ENCODE measurements at regions not wholly inside any gene's neighbourhood (a gene's known extent, or its start where the extent isn't known, plus 50 kb on each side); places are given as distances from the start of the nearest gene placed in this dataset.
A peak's percentile ranks its signal among the peaks of the same experiment; 100 is the strongest.

DNA sequence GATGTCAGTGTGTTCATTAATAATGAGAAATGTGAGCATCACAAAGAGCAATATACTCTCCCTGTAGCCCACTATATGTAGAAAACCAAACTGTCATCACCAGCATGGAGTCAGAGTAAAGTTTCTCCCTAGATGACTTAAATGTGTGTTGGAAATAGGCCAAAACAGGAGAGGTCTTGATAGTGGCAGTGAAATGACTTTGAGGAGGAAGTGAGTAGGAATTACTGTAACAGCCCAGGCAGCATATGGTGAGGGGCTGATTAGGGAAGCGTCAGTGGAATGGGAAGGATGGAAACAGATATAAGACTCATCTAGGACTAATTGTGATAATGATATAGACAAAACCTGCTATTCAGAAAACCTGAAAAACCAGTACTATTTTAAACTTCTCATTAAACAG is 83.9 kb downstream of the ATXN3L start:
- peaks cover 20% of the 10 kb centered on the region for H3K4me1 ChIP-seq (ENCODE audit: insufficient read depth, low read length)
- H3K4me2 ChIP-seq (ENCODE audit: low read length): no peak overlapping the region
- no peak for TF ChIP-seq EZH2phosphoT487 (IDR thresholded peaks at IDR 0.05; ENCODE audit: borderline replicate concordance, low read length)
- no peak for TF ChIP-seq EZH2 (IDR thresholded peaks at IDR 0.05; ENCODE audit: low read length, unreplicated experiment)
- TF ChIP-seq, protein P1, sequence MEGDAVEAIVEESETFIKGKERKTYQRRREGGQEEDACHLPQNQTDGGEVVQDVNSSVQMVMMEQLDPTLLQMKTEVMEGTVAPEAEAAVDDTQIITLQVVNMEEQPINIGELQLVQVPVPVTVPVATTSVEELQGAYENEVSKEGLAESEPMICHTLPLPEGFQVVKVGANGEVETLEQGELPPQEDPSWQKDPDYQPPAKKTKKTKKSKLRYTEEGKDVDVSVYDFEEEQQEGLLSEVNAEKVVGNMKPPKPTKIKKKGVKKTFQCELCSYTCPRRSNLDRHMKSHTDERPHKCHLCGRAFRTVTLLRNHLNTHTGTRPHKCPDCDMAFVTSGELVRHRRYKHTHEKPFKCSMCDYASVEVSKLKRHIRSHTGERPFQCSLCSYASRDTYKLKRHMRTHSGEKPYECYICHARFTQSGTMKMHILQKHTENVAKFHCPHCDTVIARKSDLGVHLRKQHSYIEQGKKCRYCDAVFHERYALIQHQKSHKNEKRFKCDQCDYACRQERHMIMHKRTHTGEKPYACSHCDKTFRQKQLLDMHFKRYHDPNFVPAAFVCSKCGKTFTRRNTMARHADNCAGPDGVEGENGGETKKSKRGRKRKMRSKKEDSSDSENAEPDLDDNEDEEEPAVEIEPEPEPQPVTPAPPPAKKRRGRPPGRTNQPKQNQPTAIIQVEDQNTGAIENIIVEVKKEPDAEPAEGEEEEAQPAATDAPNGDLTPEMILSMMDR (conservative IDR thresholded peaks at IDR 0.05; ENCODE audit: low read depth, low read length): no peak
- H3K79me2 ChIP-seq (ENCODE audit: low read length): no peaks in the 10 kb centered on the region
- no peaks in the 10 kb centered on the region for H3K27me3 ChIP-seq (ENCODE audit: low read length)
- ATAC-seq (no peak), DNase-seq (peak; percentile 24)
- CTCF ChIA-PET: no interaction called here
- H3F3A ChIP-seq (ENCODE audit: low read length, unreplicated experiment): no peaks in the 10 kb centered on the region
- H3K9ac ChIP-seq (ENCODE audit: low read length): no peak overlapping the region
- H3K9me3 ChIP-seq (ENCODE audit: low read length): no peaks in the 10 kb centered on the region
- POLR2A ChIA-PET (ENCODE audit: unreplicated experiment): no interaction called here
- H3K9me2 ChIP-seq (replicated peaks; ENCODE audit: low read length): no peaks in the 10 kb centered on the region
- no peaks in the 10 kb centered on the region for H4K20me1 ChIP-seq (ENCODE audit: low read length)
- no peaks in the 10 kb centered on the region for H3K36me3 ChIP-seq (ENCODE audit: low read depth, low read length)
- BruUV-seq (replicated peaks): no TSS peak
- H3K27ac ChIP-seq (ENCODE audit: low read length): no peak overlapping the region
- no peak overlapping the region for H3K4me3 ChIP-seq (ENCODE audit: low read length)
- intact Hi-C loops (cut with micrococcal nuclease): no loop called here
- H2AFZ ChIP-seq (ENCODE audit: low read length): no peak overlapping the region

DNA sequence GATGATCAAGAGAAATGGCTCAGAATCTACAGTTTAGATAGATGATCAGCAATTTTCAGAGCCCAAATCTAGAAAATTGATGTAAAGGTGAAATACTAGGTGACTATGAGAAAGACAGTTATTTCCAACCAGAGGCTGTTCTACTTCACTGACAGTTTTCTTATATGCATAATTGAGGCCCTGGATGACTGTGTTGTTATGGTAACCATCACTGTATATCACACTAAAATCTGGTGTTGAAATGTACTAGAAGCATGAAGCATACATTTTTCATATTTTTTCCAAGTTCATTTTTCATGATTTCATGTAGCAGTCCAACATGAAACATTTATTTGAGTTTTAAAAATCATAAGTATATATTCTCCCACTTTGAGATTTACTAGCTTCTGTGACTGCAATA is 87.4 kb downstream of the ATXN3L start:
- H2AFZ ChIP-seq (ENCODE audit: low read length): no peak overlapping the region
- no peak overlapping the region for H3K4me3 ChIP-seq (ENCODE audit: low read length)
- ATAC-seq: no peak
- TF ChIP-seq EZH2phosphoT487 (IDR thresholded peaks at IDR 0.05; ENCODE audit: borderline replicate concordance, low read length) (no peak), EZH2 (IDR thresholded peaks at IDR 0.05; ENCODE audit: low read length, unreplicated experiment) (no peak)
- TF ChIP-seq, protein P1 (conservative IDR thresholded peaks at IDR 0.05; ENCODE audit: low read depth, low read length): no peak
- DNase-seq: no peak
- H4K20me1 ChIP-seq (ENCODE audit: low read length): no peaks in the 10 kb centered on the region
- H3K9ac ChIP-seq (ENCODE audit: low read length): no peak overlapping the region
- BruUV-seq (replicated peaks): no TSS peak
- H3K79me2 ChIP-seq (ENCODE audit: low read length): no peaks in the 10 kb centered on the region
- H3K36me3 ChIP-seq (ENCODE audit: low read depth, low read length): no peaks in the 10 kb centered on the region
- no peaks in the 10 kb centered on the region for H3K27me3 ChIP-seq (ENCODE audit: low read length)
- intact Hi-C loops (cut with micrococcal nuclease): no loop called here
- peaks cover 20% of the 10 kb centered on the region for H3K4me1 ChIP-seq (ENCODE audit: insufficient read depth, low read length)
- H3F3A ChIP-seq (ENCODE audit: low read length, unreplicated experiment): no peaks in the 10 kb centered on the region
- CTCF ChIA-PET: no interaction called here
- H3K9me3 ChIP-seq (ENCODE audit: low read length): no peaks in the 10 kb centered on the region
- POLR2A ChIA-PET (ENCODE audit: unreplicated experiment): no interaction called here
- H3K4me2 ChIP-seq (ENCODE audit: low read length): no peak overlapping the region
- H3K9me2 ChIP-seq (replicated peaks; ENCODE audit: low read length): no peaks in the 10 kb centered on the region
- no peak overlapping the region for H3K27ac ChIP-seq (ENCODE audit: low read length)

DNA sequence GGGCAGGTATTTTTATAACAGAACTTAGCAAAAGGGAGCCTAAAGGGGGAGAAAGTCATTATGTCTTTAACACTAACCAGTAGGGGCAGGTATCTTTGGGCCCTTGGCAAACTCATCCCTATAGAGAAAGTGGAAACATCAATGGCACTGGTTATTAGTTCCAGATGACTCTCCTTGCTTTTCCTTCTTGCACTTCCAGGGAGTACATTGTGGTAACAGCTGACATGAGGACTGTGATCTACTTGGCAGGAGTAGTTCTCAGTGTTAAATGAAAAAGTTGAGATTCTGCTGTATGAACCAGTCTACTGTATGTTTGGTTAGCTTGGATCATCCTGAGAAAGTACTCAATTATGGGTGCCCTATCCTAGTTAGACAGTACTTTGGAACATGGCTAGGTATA is 93.6 kb downstream of the ATXN3L start:
- Histone ChIP-seq H3K9ac (ENCODE audit: low read length) (no peak overlapping the region), H3K9me3 (ENCODE audit: low read length) (no peaks in the 10 kb centered on the region), H3K4me1 (ENCODE audit: insufficient read depth, low read length) (peaks cover 26% of the 10 kb centered on the region), H3K36me3 (ENCODE audit: low read depth, low read length) (no peaks in the 10 kb centered on the region), H2AFZ (ENCODE audit: low read length) (no peak overlapping the region), H3F3A (ENCODE audit: low read length, unreplicated experiment) (no peaks in the 10 kb centered on the region), H3K4me2 (ENCODE audit: low read length) (no peak overlapping the region), H3K9me2 (replicated peaks; ENCODE audit: low read length) (no peaks in the 10 kb centered on the region), H4K20me1 (ENCODE audit: low read length) (no peaks in the 10 kb centered on the region), H3K27ac (ENCODE audit: low read length) (no peak overlapping the region), H3K79me2 (ENCODE audit: low read length) (no peaks in the 10 kb centered on the region), H3K4me3 (ENCODE audit: low read length) (no peak overlapping the region), H3K27me3 (ENCODE audit: low read length) (no peaks in the 10 kb centered on the region)
- no TSS peak for BruUV-seq (replicated peaks)
- intact Hi-C loops (cut with micrococcal nuclease): no loop called here
- TF ChIP-seq, protein P1 (conservative IDR thresholded peaks at IDR 0.05; ENCODE audit: low read depth, low read length): no peak
- TF ChIP-seq EZH2 (IDR thresholded peaks at IDR 0.05; ENCODE audit: low read length, unreplicated experiment) (no peak), EZH2phosphoT487 (IDR thresholded peaks at IDR 0.05; ENCODE audit: borderline replicate concordance, low read length) (no peak)
- POLR2A ChIA-PET (ENCODE audit: unreplicated experiment): no interaction called here
- ATAC-seq (no peak), DNase-seq (no peak)
- CTCF ChIA-PET: no interaction called here

Data from PC-3 (cell line).